GM12878 (cell line): ENCODE measurements at regions not wholly inside any gene's neighbourhood (a gene's known extent, or its start where the extent isn't known, plus 50 kb on each side); places are given as distances from the start of the nearest gene placed in this dataset.

Experiments used
- E2F8 ChIP-seq: fragments of 450-650 bp; IDR thresholded peaks from 2 replicates; pipeline ENCODE4 v1.6.1; 2018; ENCODE audit warnings: mild to moderate bottlenecking, low read depth, moderate library complexity; ENCODE audit not compliant: partially characterized antibody
- EP300 ChIP-seq, 2 experiments: fragments of 150-350 bp in 1 of 2; IDR thresholded peaks; 2 replicates each; pipeline ENCODE4 v1.6.1; 2011 to 2012; ENCODE audit warnings: low read depth in 2 of 2, low read length in 2 of 2, borderline replicate concordance in 1 of 2, improper control_type of control experiment in 1 of 2, inconsistent platforms in 1 of 2; ENCODE audit not compliant: control insufficient read depth in 1 of 2
- FOXK2 ChIP-seq: fragments of 450-650 bp; IDR thresholded peaks from 2 replicates; pipeline ENCODE4 v1.6.1; 2017; ENCODE audit warnings: mild to moderate bottlenecking, moderate library complexity
- FOXM1 ChIP-seq: IDR thresholded peaks from 2 replicates; pipeline ENCODE4 v1.6.1; 2012; ENCODE audit warnings: low read depth, mild to moderate bottlenecking, inconsistent platforms, low read length, moderate library complexity
- JUNB ChIP-seq: IDR thresholded peaks from 2 replicates; pipeline ENCODE4 v1.6.1; 2016; ENCODE audit warnings: antibody characterized with exemption, mild to moderate bottlenecking
- MYB ChIP-seq: fragments of 150-350 bp; IDR thresholded peaks from 2 replicates; pipeline ENCODE4 v1.6.1; 2014; ENCODE audit warnings: mild to moderate bottlenecking, low read depth, low read length, borderline replicate concordance
- NFIC ChIP-seq: IDR thresholded peaks from 2 replicates; pipeline ENCODE4 v1.6.1; 2012; ENCODE audit warnings: low read depth, mild to moderate bottlenecking, inconsistent platforms, low read length, moderate library complexity
- NFYA ChIP-seq: IDR thresholded peaks from 2 replicates; pipeline ENCODE4 v1.6.1; 2011; ENCODE audit warnings: low read depth, mild to moderate bottlenecking, low read length, improper control_type of control experiment, borderline replicate concordance
- NFYB ChIP-seq: IDR thresholded peaks from 2 replicates; pipeline ENCODE4 v1.6.1; 2011; ENCODE audit warnings: low read depth, mild to moderate bottlenecking, low read length, improper control_type of control experiment, moderate library complexity; ENCODE audit not compliant: insufficient read depth
- RAD51 ChIP-seq: fragments of 450-650 bp; IDR thresholded peaks from 2 replicates; pipeline ENCODE4 v1.6.1; 2016; ENCODE audit warnings: moderate library complexity, mild to moderate bottlenecking, inconsistent platforms
- RELA ChIP-seq: fragments of 450-650 bp; IDR thresholded peaks from 2 replicates; pipeline ENCODE4 v1.8.0; 2014; ENCODE audit warnings: borderline replicate concordance; ENCODE audit not compliant: partially characterized antibody
- SMAD1 ChIP-seq: fragments of 450-650 bp; IDR thresholded peaks from 2 replicates; pipeline ENCODE4 v1.6.1; 2018; ENCODE audit warnings: mild to moderate bottlenecking, low read depth; ENCODE audit not compliant: partially characterized antibody
- STAT3 ChIP-seq: IDR thresholded peaks from 2 replicates; pipeline ENCODE4 v1.6.1; 2011; ENCODE audit warnings: low read depth, low read length, improper control_type of control experiment
- WRNIP1 ChIP-seq: IDR thresholded peaks from 2 replicates; pipeline ENCODE4 v1.6.1; 2011; ENCODE audit warnings: low read depth, low read length, improper control_type of control experiment, borderline replicate concordance
- YY1 ChIP-seq: IDR thresholded peaks from 2 replicates; pipeline ENCODE4 v1.6.1; 2011; ENCODE audit warnings: low read depth, mild to moderate bottlenecking, low read length
- ZNF217 ChIP-seq: fragments of 450-650 bp; IDR thresholded peaks from 2 replicates; pipeline ENCODE4 v1.6.1; 2017; ENCODE audit warnings: antibody characterized with exemption, mild to moderate bottlenecking
- TF ChIP-seq, protein P1 (sequence below): fragments of 450-650 bp; IDR thresholded peaks from 2 replicates; pipeline ENCODE4 v1.6.1; 2017; ENCODE audit warnings: mild to moderate bottlenecking, moderate library complexity
- TF ChIP-seq, protein P2 (sequence below): IDR thresholded peaks from 2 replicates; pipeline ENCODE4 v1.6.1; 2012; ENCODE audit warnings: low read length, inconsistent platforms

- TF ChIP-seq NFIC (peak; percentile 55; the same call in 1 of the 2 replicates), FOXK2 (no peak), EP300 (IDR thresholded peaks at IDR 0.05; ENCODE audit: borderline replicate concordance in 1 of 2, control insufficient read depth in 1 of 2, low read depth in 2 of 2, low read length in 2 of 2) (no peak), JUNB (peak; percentile 27), RAD51 (no peak), WRNIP1 (no peak), RELA (no peak), ZNF217 (no peak), YY1 (0 out of 2 replicates have a peak, but pooled peaks have one; percentile 39), MYB (no peak), FOXM1 (no peak), STAT3 (no peak), E2F8 (no peak), NFYB (no peak), SMAD1 (no peak), NFYA (no peak)
- TF ChIP-seq, protein P1, sequence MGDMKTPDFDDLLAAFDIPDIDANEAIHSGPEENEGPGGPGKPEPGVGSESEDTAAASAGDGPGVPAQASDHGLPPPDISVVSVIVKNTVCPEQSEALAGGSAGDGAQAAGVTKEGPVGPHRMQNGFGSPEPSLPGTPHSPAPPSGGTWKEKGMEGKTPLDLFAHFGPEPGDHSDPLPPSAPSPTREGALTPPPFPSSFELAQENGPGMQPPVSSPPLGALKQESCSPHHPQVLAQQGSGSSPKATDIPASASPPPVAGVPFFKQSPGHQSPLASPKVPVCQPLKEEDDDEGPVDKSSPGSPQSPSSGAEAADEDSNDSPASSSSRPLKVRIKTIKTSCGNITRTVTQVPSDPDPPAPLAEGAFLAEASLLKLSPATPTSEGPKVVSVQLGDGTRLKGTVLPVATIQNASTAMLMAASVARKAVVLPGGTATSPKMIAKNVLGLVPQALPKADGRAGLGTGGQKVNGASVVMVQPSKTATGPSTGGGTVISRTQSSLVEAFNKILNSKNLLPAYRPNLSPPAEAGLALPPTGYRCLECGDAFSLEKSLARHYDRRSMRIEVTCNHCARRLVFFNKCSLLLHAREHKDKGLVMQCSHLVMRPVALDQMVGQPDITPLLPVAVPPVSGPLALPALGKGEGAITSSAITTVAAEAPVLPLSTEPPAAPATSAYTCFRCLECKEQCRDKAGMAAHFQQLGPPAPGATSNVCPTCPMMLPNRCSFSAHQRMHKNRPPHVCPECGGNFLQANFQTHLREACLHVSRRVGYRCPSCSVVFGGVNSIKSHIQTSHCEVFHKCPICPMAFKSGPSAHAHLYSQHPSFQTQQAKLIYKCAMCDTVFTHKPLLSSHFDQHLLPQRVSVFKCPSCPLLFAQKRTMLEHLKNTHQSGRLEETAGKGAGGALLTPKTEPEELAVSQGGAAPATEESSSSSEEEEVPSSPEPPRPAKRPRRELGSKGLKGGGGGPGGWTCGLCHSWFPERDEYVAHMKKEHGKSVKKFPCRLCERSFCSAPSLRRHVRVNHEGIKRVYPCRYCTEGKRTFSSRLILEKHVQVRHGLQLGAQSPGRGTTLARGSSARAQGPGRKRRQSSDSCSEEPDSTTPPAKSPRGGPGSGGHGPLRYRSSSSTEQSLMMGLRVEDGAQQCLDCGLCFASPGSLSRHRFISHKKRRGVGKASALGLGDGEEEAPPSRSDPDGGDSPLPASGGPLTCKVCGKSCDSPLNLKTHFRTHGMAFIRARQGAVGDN, result no peak
- TF ChIP-seq, protein P2, sequence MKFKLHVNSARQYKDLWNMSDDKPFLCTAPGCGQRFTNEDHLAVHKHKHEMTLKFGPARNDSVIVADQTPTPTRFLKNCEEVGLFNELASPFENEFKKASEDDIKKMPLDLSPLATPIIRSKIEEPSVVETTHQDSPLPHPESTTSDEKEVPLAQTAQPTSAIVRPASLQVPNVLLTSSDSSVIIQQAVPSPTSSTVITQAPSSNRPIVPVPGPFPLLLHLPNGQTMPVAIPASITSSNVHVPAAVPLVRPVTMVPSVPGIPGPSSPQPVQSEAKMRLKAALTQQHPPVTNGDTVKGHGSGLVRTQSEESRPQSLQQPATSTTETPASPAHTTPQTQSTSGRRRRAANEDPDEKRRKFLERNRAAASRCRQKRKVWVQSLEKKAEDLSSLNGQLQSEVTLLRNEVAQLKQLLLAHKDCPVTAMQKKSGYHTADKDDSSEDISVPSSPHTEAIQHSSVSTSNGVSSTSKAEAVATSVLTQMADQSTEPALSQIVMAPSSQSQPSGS, result peak; percentile 47; the same call in 1 of the 2 replicates
Observed at GRCh38 chr2:181241797-181242196, 215.4 kb upstream of the ITGA4 start (continued).
